HEK293 (cell line): ENCODE measurements at regions not wholly inside any gene's neighbourhood (a gene's known extent, or its start where the extent isn't known, plus 50 kb on each side); places are given as distances from the start of the nearest gene placed in this dataset.
A peak's percentile ranks its signal among the peaks of the same experiment; 100 is the strongest.

Experiments
- CTCF ChIA-PET: fragments of 350-600 bp; formaldehyde crosslinking; extraction: SDS; loops from one replicate; lab custom pipeline; 2021; ENCODE audit warnings: antibody characterized with exemption; lab: Yijun Ruan, JAX
- POLR2A ChIA-PET: fragments of 300-600 bp; formaldehyde crosslinking; extraction: SDS; loops from one replicate; lab custom pipeline; 2020; ENCODE audit warnings: antibody characterized with exemption, inconsistent platforms; lab: Yijun Ruan, JAX
- H3K27ac ChIP-seq: fragments of 200-500 bp; sonication (Bioruptor generic); 2 replicates; pipeline ENCODE4 v1.5.1; 2014; ENCODE audit warnings: low read depth, low read length, control low read depth, inconsistent platforms; ENCODE audit errors: extremely low read depth
- H3K36me3 ChIP-seq, 2 experiments: fragments of 200-500 bp in 1 of 2; sonication (Bioruptor generic) in 1 of 2; 1 replicate in 1 of 2; 2 replicates in 1 of 2; pipeline ENCODE4 v1.5.1; 2014 to 2017; ENCODE audit warnings: inconsistent platforms in 2 of 2, low read length in 2 of 2; ENCODE audit not compliant: control insufficient read depth in 2 of 2, insufficient read depth in 1 of 2
- H3K4me1 ChIP-seq: fragments of 200-500 bp; sonication (Bioruptor generic); 2 replicates; pipeline ENCODE4 v1.5.1; 2014; ENCODE audit warnings: mild to moderate bottlenecking, low read length, inconsistent platforms; ENCODE audit not compliant: control insufficient read depth, insufficient read depth
- H3K4me3 ChIP-seq: 2 replicates; pipeline ENCODE4 v1.5.1; 2011; ENCODE audit warnings: low read depth, mild to moderate bottlenecking, control low read depth, low read length, moderate library complexity
- H3K9me3 ChIP-seq: fragments of 200-500 bp; sonication (Bioruptor generic); 2 replicates; pipeline ENCODE4 v1.5.1; 2014; ENCODE audit warnings: low read depth, low read length, inconsistent platforms; ENCODE audit not compliant: control insufficient read depth, insufficient read depth
- GLI4 ChIP-seq: fragments of 450-650 bp; formaldehyde crosslinking; IDR thresholded peaks from 2 replicates; pipeline ENCODE4 v1.5.1; 2016; ENCODE audit warnings: missing biosample characterization, missing genetic modification characterization
- HOXA7 ChIP-seq: sonication (generic); formaldehyde crosslinking; IDR thresholded peaks from 2 replicates; pipeline ENCODE4 v1.8.1; 2022; ENCODE audit warnings: missing genetic modification reagents, borderline replicate concordance
- MEIS1 ChIP-seq: sonication (generic); formaldehyde crosslinking; IDR thresholded peaks from 2 replicates; pipeline ENCODE4 v1.8.1; 2022; ENCODE audit warnings: missing genetic modification reagents, mild to moderate bottlenecking, borderline replicate concordance
- MZF1 ChIP-seq: fragments of 450-650 bp; formaldehyde crosslinking; IDR thresholded peaks from 2 replicates; pipeline ENCODE4 v1.5.1; 2017; ENCODE audit warnings: missing biosample characterization, missing genetic modification characterization, borderline replicate concordance
- OVOL3 ChIP-seq: fragments of 450-650 bp; formaldehyde crosslinking; IDR thresholded peaks from 2 replicates; pipeline ENCODE4 v1.5.1; 2016; ENCODE audit warnings: missing biosample characterization, missing genetic modification characterization
- SP7 ChIP-seq: fragments of 450-650 bp; formaldehyde crosslinking; IDR thresholded peaks from 2 replicates; pipeline ENCODE4 v1.5.1; 2016; ENCODE audit warnings: missing biosample characterization, missing genetic modification characterization
- TRIM28 ChIP-seq: IDR thresholded peaks from 2 replicates; pipeline ENCODE4 v1.6.1; 2011; ENCODE audit warnings: low read length, control low read depth, borderline replicate concordance
- ZBTB8A ChIP-seq: fragments of 450-650 bp; formaldehyde crosslinking; IDR thresholded peaks from 2 replicates; pipeline ENCODE4 v1.5.1; 2016; ENCODE audit warnings: missing biosample characterization, missing genetic modification characterization
- ZFHX2 ChIP-seq: fragments of 450-650 bp; formaldehyde crosslinking; conservative IDR thresholded peaks from 2 replicates; pipeline ENCODE4 v1.5.1; 2016; ENCODE audit warnings: missing biosample characterization, missing genetic modification characterization
- ZFP3 ChIP-seq: fragments of 450-650 bp; formaldehyde crosslinking; IDR thresholded peaks from 2 replicates; pipeline ENCODE4 v1.5.1; 2016; ENCODE audit warnings: low read depth, missing biosample characterization, missing genetic modification characterization
- ZNF19 ChIP-seq: fragments of 450-650 bp; formaldehyde crosslinking; IDR thresholded peaks from 2 replicates; pipeline ENCODE4; 2016; ENCODE audit warnings: missing biosample characterization, missing genetic modification characterization, low read depth
- ZNF24 ChIP-seq: fragments of 450-650 bp; formaldehyde crosslinking; IDR thresholded peaks from 2 replicates; pipeline ENCODE4 v1.5.1; 2016; ENCODE audit warnings: missing biosample characterization, missing genetic modification characterization
- ZNF324 ChIP-seq: fragments of 450-650 bp; formaldehyde crosslinking; IDR thresholded peaks from 2 replicates; pipeline ENCODE4 v1.5.1; 2016; ENCODE audit warnings: missing biosample characterization, missing genetic modification characterization
- ZNF48 ChIP-seq: fragments of 450-650 bp; formaldehyde crosslinking; IDR thresholded peaks from 2 replicates; pipeline ENCODE4 v1.5.1; 2016; ENCODE audit warnings: missing biosample characterization, missing genetic modification characterization
- ZNF501 ChIP-seq: fragments of 450-650 bp; formaldehyde crosslinking; IDR thresholded peaks from 2 replicates; pipeline ENCODE4 v1.5.1; 2016; ENCODE audit warnings: missing biosample characterization, missing genetic modification characterization
- ZNF624 ChIP-seq: fragments of 450-650 bp; formaldehyde crosslinking; IDR thresholded peaks from 2 replicates; pipeline ENCODE4 v1.5.1; 2017; ENCODE audit warnings: missing biosample characterization, missing genetic modification characterization
- ZNF76 ChIP-seq: fragments of 450-650 bp; formaldehyde crosslinking; IDR thresholded peaks from 2 replicates; pipeline ENCODE4; 2016; ENCODE audit warnings: low read depth, missing biosample characterization, missing genetic modification characterization, borderline replicate concordance
- TF ChIP-seq, protein P1 (sequence below): fragments of 450-650 bp; formaldehyde crosslinking; IDR thresholded peaks from 2 replicates; pipeline ENCODE4 v1.5.1; 2016; ENCODE audit warnings: missing biosample characterization, missing genetic modification characterization
- TF ChIP-seq, protein P2 (sequence below): fragments of 450-650 bp; formaldehyde crosslinking; IDR thresholded peaks from 2 replicates; pipeline ENCODE4 v1.5.1; 2016; ENCODE audit warnings: missing biosample characterization, missing genetic modification characterization, borderline replicate concordance
- TF ChIP-seq, protein P3 (sequence below): fragments of 450-650 bp; formaldehyde crosslinking; IDR thresholded peaks from 2 replicates; pipeline ENCODE4 v1.5.0; 2017; ENCODE audit warnings: missing biosample characterization, missing genetic modification characterization, borderline replicate concordance
- TF ChIP-seq, protein P4 (sequence below): fragments of 450-650 bp; formaldehyde crosslinking; IDR thresholded peaks from 2 replicates; pipeline ENCODE4 v1.5.1; 2016; ENCODE audit warnings: missing biosample characterization, missing genetic modification characterization

DNA sequence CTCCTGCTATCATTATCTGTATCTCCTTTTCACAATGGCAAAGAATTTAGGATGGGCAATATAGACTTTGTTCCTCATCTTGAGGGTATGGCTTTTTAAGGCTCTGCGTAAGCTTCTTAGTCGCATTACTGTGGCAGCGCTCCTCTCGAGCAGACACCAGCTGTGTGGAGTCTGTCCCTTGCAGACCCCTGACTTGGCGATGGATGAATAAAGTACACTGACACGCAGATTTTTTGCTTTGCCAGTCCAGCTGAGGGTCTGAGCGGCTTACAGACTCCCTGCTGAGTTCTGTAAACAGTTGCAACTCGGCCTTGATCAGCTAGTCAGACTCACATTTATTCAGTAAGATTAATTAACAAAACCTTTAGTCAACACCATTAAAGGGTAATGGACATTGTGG lies 390.0 kb upstream of the CNTN5 start:
- no peaks in the 10 kb centered on the region for H3K4me1 ChIP-seq
- no peaks in the 10 kb centered on the region for H3K36me3 ChIP-seq
- POLR2A ChIA-PET = no interaction called here
- no peak overlapping the region for H3K4me3 ChIP-seq
- H3K9me3 ChIP-seq = no peaks in the 10 kb centered on the region
- TF ChIP-seq ZNF24 (tag by site-specific recombination) (no peak), ZNF48 (no peak), ZNF324 (tag by site-specific recombination) (no peak), MZF1 (tag by site-specific recombination) (no peak), TRIM28 (0 out of 2 replicates have a peak, but pooled peaks have one; percentile 37)
- TF ChIP-seq, protein P1, sequence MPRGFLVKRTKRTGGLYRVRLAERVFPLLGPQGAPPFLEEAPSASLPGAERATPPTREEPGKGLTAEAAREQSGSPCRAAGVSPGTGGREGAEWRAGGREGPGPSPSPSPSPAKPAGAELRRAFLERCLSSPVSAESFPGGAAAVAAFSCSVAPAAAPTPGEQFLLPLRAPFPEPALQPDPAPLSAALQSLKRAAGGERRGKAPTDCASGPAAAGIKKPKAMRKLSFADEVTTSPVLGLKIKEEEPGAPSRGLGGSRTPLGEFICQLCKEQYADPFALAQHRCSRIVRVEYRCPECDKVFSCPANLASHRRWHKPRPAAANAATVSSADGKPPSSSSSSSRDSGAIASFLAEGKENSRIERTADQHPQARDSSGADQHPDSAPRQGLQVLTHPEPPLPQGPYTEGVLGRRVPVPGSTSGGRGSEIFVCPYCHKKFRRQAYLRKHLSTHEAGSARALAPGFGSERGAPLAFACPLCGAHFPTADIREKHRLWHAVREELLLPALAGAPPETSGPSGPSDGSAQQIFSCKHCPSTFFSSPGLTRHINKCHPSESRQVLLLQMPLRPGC (tag by site-specific recombination) = no peak
- TF ChIP-seq, protein P2, sequence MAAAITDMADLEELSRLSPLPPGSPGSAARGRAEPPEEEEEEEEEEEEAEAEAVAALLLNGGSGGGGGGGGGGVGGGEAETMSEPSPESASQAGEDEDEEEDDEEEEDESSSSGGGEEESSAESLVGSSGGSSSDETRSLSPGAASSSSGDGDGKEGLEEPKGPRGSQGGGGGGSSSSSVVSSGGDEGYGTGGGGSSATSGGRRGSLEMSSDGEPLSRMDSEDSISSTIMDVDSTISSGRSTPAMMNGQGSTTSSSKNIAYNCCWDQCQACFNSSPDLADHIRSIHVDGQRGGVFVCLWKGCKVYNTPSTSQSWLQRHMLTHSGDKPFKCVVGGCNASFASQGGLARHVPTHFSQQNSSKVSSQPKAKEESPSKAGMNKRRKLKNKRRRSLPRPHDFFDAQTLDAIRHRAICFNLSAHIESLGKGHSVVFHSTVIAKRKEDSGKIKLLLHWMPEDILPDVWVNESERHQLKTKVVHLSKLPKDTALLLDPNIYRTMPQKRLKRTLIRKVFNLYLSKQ (tag by site-specific recombination) = no peak
- CTCF ChIA-PET = no interaction called here
- no peak overlapping the region for H3K27ac ChIP-seq

DNA sequence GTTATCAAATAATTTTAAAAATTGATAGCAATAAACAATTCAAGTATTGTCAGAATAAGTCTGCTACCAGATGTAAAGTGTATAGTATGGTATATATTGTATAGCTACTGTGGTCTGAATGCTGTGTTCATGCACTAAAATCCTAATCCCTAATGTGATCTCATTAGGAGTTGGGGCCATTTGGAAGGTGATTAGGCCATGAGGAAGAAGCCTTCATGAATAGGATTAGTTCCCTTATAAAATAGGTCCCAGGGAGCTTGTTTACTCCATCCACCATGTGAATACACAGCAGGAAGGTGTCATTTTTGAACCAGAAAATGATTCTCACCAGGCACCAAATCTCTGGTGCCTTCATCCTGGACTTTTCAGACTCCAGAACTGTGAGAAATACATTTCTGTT lies 363.0 kb upstream of the CNTN5 start:
- Histone ChIP-seq H3K4me1 (no peaks in the 10 kb centered on the region), H3K9me3 (no peaks in the 10 kb centered on the region), H3K36me3 (no peaks in the 10 kb centered on the region), H3K4me3 (no peak overlapping the region), H3K27ac (no peak overlapping the region)
- CTCF ChIA-PET = interaction anchor here (0.7 kb wide), 1 partner anchor 171 kb away, joined by 6 read pairs; no protein-coding TSS in a partner anchor
- POLR2A ChIA-PET = no interaction called here
- no peak for TF ChIP-seq ZNF624 (tag by site-specific recombination)
- no peak for TF ChIP-seq MEIS1
- no peak for TF ChIP-seq HOXA7 (CRISPR knock-in tag)
- no peak for TF ChIP-seq SP7 (tag by site-specific recombination)
- TF ChIP-seq, protein P3, sequence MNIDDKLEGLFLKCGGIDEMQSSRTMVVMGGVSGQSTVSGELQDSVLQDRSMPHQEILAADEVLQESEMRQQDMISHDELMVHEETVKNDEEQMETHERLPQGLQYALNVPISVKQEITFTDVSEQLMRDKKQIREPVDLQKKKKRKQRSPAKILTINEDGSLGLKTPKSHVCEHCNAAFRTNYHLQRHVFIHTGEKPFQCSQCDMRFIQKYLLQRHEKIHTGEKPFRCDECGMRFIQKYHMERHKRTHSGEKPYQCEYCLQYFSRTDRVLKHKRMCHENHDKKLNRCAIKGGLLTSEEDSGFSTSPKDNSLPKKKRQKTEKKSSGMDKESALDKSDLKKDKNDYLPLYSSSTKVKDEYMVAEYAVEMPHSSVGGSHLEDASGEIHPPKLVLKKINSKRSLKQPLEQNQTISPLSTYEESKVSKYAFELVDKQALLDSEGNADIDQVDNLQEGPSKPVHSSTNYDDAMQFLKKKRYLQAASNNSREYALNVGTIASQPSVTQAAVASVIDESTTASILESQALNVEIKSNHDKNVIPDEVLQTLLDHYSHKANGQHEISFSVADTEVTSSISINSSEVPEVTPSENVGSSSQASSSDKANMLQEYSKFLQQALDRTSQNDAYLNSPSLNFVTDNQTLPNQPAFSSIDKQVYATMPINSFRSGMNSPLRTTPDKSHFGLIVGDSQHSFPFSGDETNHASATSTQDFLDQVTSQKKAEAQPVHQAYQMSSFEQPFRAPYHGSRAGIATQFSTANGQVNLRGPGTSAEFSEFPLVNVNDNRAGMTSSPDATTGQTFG = no peak
- no peak for TF ChIP-seq ZFP3 (tag by site-specific recombination)
- TF ChIP-seq ZBTB8A (tag by site-specific recombination) = no peak
- no peak for TF ChIP-seq GLI4 (tag by site-specific recombination)
- TF ChIP-seq ZNF76 (tag by site-specific recombination) = no peak
- TF ChIP-seq ZFHX2 (tag by site-specific recombination) = no peak
- no peak for TF ChIP-seq ZNF501 (tag by site-specific recombination)
- no peak for TF ChIP-seq ZNF19 (tag by site-specific recombination)
- no peak for TF ChIP-seq OVOL3 (tag by site-specific recombination)
- TF ChIP-seq, protein P4, sequence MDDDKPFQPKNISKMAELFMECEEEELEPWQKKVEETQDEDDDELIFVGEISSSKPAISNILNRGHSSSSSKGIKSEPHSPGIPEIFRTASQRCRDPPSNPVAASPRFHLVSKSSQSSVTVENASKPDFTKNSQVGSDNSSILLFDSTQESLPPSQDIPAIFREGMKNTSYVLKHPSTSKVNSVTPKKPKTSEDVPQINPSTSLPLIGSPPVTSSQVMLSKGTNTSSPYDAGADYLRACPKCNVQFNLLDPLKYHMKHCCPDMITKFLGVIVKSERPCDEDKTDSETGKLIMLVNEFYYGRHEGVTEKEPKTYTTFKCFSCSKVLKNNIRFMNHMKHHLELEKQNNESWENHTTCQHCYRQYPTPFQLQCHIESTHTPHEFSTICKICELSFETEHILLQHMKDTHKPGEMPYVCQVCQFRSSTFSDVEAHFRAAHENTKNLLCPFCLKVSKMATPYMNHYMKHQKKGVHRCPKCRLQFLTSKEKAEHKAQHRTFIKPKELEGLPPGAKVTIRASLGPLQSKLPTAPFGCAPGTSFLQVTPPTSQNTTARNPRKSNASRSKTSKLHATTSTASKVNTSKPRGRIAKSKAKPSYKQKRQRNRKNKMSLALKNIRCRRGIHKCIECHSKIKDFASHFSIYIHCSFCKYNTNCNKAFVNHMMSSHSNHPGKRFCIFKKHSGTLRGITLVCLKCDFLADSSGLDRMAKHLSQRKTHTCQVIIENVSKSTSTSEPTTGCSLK (tag by site-specific recombination) = no peak
